A673 (cell line): ENCODE measurements at regions not wholly inside any gene's neighbourhood (a gene's known extent, or its start where the extent isn't known, plus 50 kb on each side); places are given as distances from the start of the nearest gene placed in this dataset.
A peak's percentile ranks its signal among the peaks of the same experiment; 100 is the strongest.

ENCODE experiments used
- BruUV-seq: library from RNA; stranded (reverse); fragments of 400-500 nt; replicated peaks from 2 replicates; lab custom pipeline; 2021; lab: Mats Ljungman, UMichigan
- CTCF ChIA-PET: fragments of 300-600 bp; sonication (Branson Sonifier 250); formaldehyde crosslinking; loops from one replicate; lab custom pipeline; 2022; ENCODE audit warnings: antibody characterized with exemption; lab: Charles Lee
- POLR2A ChIA-PET: fragments of 300-600 bp; sonication (Branson Sonifier 250); formaldehyde crosslinking; loops from one replicate; lab custom pipeline; 2022; ENCODE audit warnings: antibody characterized with exemption; ENCODE audit not compliant: low non-redundant PET; lab: Charles Lee
- DNase-seq: peaks from one replicate; pipeline ENCODE4 v3.0.0-alpha.2; 2015; ENCODE audit warnings: low spot score
- H3K27ac ChIP-seq: fragments of 200-600 bp; sonication (generic); 2 replicates; pipeline ENCODE4 v1.5.1; 2016; ENCODE audit warnings: mixed run types, low read depth, mild to moderate bottlenecking, mixed read lengths, antibody characterized with exemption, low read length; ENCODE audit not compliant: poor library complexity, severe bottlenecking
- H3K27me3 ChIP-seq: fragments of 200-600 bp; sonication (generic); replicated peaks from 2 replicates; pipeline ENCODE4 v1.6.1; 2017; ENCODE audit warnings: mixed run types, low read depth, mild to moderate bottlenecking, mixed read lengths, antibody characterized with exemption, low read length; ENCODE audit not compliant: insufficient read depth, poor library complexity
- H3K36me3 ChIP-seq: fragments of 200-600 bp; sonication (generic); 2 replicates; pipeline ENCODE4 v1.6.1; 2016; ENCODE audit warnings: mixed run types, mild to moderate bottlenecking, mixed read lengths, antibody characterized with exemption, low read length; ENCODE audit not compliant: insufficient read depth, poor library complexity, severe bottlenecking
- H3K4me1 ChIP-seq: fragments of 200-600 bp; sonication (generic); 2 replicates; pipeline ENCODE4 v1.6.1; 2017; ENCODE audit warnings: mixed run types, mild to moderate bottlenecking, mixed read lengths, antibody characterized with exemption, low read length; ENCODE audit not compliant: insufficient read depth, poor library complexity, severe bottlenecking
- H3K4me3 ChIP-seq: fragments of 200-600 bp; sonication (generic); 2 replicates; pipeline ENCODE4 v1.5.1; 2016; ENCODE audit warnings: low read depth, mixed run types, mild to moderate bottlenecking, mixed read lengths, low read length; ENCODE audit not compliant: poor library complexity, severe bottlenecking
- H3K9me3 ChIP-seq: fragments of 200-600 bp; sonication (generic); 2 replicates; pipeline ENCODE4 v1.6.1; 2016; ENCODE audit warnings: mixed run types, low read depth, mild to moderate bottlenecking, mixed read lengths, antibody characterized with exemption, low read length; ENCODE audit not compliant: poor library complexity, severe bottlenecking
- EZH2 ChIP-seq: fragments of 200-600 bp; sonication (generic); IDR thresholded peaks from 2 replicates; pipeline ENCODE4 v1.6.1; 2017; ENCODE audit warnings: borderline replicate concordance, low read depth, mild to moderate bottlenecking, mixed read lengths, antibody characterized with exemption, low read length; ENCODE audit not compliant: poor library complexity, severe bottlenecking
- intact Hi-C: fragments of 100-400 bp; cut with micrococcal nuclease; formaldehyde crosslinking; loops from one replicate; pipeline ENCODE4 v1.10.0; 2022; ENCODE audit not compliant: unreplicated experiment
- TF ChIP-seq, protein P1 (sequence below): fragments of 300-800, 200-600 bp; sonication (generic); conservative IDR thresholded peaks from 2 replicates; pipeline ENCODE4 v1.5.1; 2017; ENCODE audit warnings: low read depth, mild to moderate bottlenecking, antibody characterized with exemption, low read length, moderate library complexity, mixed read lengths

DNA sequence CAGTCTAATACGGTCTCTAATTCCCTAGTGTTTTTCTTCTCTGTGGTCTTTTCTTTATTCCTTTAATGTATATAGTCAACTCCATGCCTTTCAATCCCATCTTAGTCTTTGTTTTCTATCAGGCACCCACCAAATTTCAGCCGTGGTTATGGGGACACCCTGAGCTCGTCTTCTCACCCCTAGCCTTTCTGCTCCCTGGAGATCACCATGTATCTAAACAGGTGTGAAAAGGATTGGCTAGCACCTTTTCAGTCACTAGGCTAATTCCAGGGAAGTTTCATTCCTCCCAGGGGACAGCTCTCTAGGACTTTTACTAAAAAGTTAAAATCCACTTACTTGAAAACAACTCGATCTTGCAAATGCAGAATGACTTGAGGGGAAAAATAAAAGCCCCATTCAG, 291.3 kb downstream of the ETNK1 start:
- Histone ChIP-seq H3K36me3 (no peaks in the 10 kb centered on the region), H3K27me3 (peaks cover 92% of the 10 kb centered on the region), H3K9me3 (no peaks in the 10 kb centered on the region), H3K4me3 (no peak overlapping the region), H3K4me1 (peaks cover 6% of the 10 kb centered on the region), H3K27ac (no peak overlapping the region)
- TF ChIP-seq, protein P1, sequence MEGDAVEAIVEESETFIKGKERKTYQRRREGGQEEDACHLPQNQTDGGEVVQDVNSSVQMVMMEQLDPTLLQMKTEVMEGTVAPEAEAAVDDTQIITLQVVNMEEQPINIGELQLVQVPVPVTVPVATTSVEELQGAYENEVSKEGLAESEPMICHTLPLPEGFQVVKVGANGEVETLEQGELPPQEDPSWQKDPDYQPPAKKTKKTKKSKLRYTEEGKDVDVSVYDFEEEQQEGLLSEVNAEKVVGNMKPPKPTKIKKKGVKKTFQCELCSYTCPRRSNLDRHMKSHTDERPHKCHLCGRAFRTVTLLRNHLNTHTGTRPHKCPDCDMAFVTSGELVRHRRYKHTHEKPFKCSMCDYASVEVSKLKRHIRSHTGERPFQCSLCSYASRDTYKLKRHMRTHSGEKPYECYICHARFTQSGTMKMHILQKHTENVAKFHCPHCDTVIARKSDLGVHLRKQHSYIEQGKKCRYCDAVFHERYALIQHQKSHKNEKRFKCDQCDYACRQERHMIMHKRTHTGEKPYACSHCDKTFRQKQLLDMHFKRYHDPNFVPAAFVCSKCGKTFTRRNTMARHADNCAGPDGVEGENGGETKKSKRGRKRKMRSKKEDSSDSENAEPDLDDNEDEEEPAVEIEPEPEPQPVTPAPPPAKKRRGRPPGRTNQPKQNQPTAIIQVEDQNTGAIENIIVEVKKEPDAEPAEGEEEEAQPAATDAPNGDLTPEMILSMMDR, result no peak
- no peak for TF ChIP-seq EZH2
- intact Hi-C loops, result no loop called here
- no TSS peak for BruUV-seq
- DNase-seq, result no peak
- CTCF ChIA-PET, result no interaction called here
- POLR2A ChIA-PET, result no interaction called here

DNA sequence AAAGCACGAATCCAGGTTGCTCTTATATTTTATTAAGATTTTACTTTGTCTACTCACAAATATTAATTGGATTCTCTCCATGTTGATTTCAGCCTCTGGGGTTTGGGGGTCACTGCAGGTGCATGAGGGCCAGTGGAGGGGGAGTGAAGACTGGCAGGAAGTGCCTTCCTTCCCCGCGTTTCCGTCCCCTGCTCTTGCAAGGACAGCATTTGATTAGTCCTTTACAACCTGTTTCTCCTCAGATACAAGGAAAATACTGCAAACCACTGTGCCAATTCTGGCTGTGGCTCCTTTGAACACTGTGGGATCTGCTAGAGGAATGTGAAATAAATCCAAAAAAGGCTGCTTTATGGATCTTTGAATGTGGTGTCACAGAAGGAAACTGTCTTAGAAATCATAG, 291.8 kb downstream of the ETNK1 start:
- Histone ChIP-seq H3K4me3 (no peak overlapping the region), H3K36me3 (no peaks in the 10 kb centered on the region), H3K4me1 (peaks cover 6% of the 10 kb centered on the region), H3K27me3 (peaks cover 92% of the 10 kb centered on the region), H3K9me3 (no peaks in the 10 kb centered on the region), H3K27ac (no peak overlapping the region)
- POLR2A ChIA-PET, result no interaction called here
- intact Hi-C loops, result no loop called here
- no TSS peak for BruUV-seq
- peak; percentile 28 for DNase-seq
- no peak for TF ChIP-seq EZH2
- TF ChIP-seq, protein P1, result no peak
- CTCF ChIA-PET, result no interaction called here

DNA sequence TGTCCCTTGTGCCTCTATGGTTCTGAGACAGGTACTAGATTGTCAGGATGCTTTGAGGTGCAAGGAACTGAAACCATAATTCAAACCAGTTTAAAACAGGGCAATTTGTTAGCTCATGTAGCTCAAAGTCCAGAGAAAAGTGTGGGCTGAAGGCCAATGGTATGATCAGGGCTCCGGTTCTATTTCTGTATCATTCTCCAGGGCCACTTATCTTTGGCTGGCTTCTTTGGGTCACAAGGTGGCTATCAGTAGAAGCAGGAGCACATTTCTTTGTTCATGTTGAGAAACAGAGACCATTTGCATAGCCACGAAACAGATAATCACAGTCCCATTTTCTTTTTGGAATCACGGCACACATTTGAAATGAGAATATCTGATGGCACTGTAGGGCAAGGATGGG, 294.9 kb downstream of the ETNK1 start:
- Histone ChIP-seq H3K36me3 (no peaks in the 10 kb centered on the region), H3K9me3 (no peaks in the 10 kb centered on the region), H3K4me3 (no peak overlapping the region), H3K27me3 (peaks cover 92% of the 10 kb centered on the region), H3K27ac (no peak overlapping the region), H3K4me1 (peaks cover 6% of the 10 kb centered on the region)
- BruUV-seq, result no TSS peak
- TF ChIP-seq EZH2, result no peak
- TF ChIP-seq, protein P1, result no peak
- ChIA-PET CTCF (no interaction called here), POLR2A (no interaction called here)
- DNase-seq, result no peak
- intact Hi-C loops, result no loop called here
